ENCODE measurements at regions not wholly inside any gene's neighbourhood (a gene's known extent, or its start where the extent isn't known, plus 50 kb on each side); places are given as distances from the start of the nearest gene placed in this dataset.
"Not testable (repeated sequence)": the region's sequence is repeated elsewhere in the genome, so short reads cannot be mapped to it uniquely, and the experiment has no call there.

DNA sequence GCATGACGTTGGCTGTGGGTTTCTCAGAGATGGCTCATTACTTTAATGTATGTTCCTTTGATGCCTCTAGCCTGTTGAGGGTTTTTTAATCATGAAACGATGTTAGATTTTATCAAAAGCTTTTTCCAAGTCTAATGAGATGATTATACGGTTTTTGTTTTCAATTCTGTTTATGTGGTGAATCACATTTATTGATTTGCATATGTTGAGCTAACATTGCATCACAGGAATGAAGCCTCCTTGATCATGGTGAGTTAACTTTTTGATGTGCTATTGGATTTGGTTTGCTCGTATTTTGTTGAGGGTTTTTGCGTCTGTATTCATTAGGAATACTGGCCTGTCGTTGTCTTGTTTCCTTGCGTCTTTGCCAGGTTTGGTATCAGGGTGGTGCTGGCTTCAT is 52.3 kb upstream of the PTPN12 start:
- DNase-seq (ENCODE audit: low spot score): no peak

DNA sequence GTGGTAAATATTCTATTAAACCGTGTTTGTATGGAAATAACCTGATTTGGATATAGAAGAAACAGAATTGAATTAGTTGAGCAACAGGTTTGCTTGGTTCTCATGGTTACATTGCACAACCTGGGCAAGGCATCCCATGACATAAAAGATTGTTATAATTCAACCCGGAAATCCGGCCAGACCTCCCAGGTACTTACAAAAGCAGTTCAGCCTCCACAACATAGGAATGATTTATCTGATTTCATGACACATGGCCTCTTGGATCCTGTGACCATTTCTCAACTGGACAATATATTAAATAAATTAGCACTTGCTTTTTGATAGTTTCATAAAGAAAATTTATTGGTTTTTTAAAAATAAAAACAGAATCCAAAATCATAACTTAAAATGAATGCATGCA is 55.1 kb upstream of the PTPN12 start:
- no peak for DNase-seq (ENCODE audit: low spot score)

DNA sequence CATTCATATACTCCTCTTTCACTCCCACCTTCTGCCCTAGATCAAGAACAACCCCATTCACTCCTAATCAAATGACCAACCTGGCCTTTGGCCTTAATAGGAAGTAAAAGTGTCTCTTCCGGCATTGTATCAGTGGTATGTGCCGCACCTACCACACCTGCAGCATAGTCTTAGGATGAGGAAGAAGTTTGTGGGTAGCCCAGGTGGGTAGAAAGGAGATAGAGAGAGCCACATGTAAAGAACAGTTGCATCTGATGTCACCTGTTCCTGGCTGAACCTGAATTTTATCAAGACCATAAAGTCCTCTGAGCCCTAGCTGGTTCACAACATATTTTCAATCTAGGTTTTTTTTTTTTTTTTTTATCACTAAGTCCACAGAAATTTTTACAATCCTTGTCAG is 55.5 kb upstream of the PTPN12 start:
- no peak for DNase-seq (ENCODE audit: low spot score)

DNA sequence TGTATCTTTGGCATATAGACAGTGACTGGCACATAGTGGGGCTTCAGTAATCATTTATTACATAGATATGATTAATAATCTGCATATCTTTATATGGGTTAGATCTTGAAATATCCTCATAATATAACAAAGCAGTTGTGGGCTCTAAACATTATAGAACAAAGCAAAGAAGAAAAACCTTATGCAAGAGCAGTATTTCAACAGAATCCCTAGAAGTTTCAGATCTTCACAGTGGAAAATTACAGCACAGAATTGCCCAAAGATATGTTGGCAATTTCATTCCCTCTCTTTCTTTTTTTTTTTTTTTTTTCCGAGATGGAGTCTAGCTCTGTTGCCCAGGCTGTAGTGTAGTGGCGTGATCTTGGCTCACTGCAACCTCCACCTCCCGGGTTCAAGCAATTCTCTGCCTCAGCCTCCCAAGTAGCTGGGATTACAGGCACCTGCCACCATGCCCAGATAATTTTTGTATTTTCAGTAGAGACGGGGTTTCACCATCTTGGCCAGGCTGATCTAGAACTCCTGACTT is 56.9 kb upstream of the PTPN12 start:
- not testable (repeated sequence) for DNase-seq (ENCODE audit: low spot score)

DNA sequence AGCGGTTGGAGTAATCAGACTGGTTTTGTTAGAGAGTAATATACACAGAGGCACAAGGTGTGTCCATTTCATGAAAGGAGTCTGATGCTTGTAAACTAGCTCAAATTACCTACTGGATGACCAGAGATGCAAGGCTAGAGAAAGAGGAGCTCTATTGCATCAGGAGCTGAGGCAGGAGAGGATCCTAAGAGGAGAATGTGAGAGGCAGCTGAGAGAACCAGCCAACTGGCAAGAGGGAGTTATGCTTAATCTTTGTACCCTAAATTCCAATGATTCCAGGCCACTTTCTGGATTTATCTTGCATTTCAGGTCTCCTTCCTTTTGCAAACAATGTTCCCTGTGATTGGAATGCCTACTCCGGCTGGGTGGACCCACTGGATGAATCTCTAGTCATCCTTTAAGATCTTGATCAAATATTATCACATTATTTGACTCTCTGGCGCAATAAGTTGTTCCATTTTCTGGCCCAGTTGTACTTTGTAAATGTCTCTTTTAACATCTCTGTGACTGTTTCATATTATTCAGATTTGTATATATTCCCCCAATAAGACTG is 57.5 kb upstream of the PTPN12 start:
- no peak for DNase-seq (ENCODE audit: low spot score)

DNA sequence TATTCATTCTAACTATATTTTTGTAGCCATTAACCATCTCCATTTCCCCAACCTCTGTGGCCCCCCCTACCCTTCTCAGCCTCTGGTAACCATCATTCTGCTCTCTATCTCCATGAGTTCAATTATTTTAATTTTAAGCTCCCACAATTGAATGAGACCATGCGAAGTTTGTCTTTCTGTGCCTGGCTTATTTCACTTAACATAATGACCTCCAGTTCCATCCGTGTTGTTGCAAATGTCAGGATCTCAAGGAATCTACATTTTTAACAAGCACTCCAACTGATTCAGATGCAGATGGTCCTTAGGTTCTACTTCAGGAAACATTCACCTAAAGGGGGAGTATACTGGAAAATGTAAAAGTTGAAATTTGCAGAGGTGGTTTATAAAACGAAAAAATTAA is 60.2 kb upstream of the PTPN12 start:
- no peak for DNase-seq (ENCODE audit: low spot score)

DNA sequence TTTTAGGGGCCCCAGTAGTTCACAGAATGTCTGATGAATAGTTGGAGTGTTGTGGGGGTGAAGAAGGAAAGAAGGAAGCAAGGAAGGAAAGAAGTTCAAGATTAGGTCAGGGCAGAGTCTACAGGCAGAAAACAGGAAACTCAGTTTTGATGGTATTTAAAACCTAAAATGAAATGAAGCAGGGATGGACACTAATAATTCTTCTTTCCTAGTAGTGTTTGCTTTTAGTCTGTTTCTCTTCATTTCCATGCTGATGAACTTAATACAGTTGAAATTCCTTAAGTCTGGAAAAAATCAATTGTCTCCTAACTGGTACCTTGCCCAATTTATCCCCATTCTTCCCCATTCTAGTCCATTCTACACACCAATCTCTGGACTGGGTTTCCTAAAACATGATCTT is 59.0 kb upstream of the GSAP start:
- no peak for DNase-seq (ENCODE audit: low spot score)

DNA sequence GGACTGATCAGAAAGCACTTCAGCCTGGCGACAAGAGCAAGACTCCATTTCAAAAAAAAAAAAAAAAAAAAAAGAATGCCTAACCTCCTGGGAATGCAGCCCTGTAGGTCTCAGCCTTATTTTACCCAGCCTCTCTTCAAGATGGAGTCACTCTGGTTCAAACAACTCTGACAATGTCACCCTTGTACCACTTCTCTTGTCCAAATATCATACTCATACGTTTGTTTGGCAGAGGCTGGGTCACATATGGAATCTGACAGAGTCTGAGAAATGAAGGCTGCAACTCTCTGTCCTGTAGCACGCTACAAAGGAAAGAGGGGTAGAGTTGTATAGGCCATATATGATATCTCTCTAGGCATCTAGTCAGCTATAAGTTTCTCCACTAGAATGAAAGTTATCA is 58.6 kb upstream of the GSAP start:
- no peak for DNase-seq (ENCODE audit: low spot score)

DNA sequence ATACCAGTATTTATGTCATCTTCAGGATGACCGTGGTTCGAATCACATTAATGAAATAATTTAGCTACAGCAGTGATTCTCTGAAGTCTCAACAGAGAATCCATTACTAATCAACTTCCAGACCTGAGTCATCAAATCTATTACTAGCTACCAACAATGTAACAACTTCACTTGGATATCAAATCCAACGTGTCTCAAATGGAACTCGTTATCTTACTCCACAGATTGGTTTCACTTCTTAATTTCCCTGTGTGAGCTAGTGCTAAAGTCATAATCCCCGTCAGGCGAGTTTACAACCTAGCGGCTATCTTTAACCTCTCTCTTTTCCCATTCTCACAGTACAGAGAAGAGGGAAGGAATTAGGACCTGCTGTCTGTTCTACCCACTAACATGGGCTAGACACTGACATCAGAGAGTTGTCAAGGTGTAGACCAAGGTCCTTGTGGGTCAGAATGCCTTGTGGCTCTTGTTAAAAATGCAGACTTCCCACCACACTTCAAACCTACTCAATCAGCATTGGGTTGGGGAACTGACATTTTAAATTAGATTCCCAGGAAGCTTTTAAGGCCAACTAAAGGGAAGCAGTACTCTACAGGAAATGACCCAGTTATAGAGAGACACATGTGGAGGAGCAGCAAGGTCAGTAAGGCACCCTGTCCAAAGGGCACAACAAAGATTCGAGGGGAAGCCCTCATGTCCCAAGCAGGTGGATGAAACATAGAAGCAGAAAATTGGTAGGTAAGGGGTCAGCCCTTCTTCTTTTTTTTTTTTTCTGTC is 57.3 kb upstream of the GSAP start:
- DNase-seq (ENCODE audit: low spot score): no peak

DNA sequence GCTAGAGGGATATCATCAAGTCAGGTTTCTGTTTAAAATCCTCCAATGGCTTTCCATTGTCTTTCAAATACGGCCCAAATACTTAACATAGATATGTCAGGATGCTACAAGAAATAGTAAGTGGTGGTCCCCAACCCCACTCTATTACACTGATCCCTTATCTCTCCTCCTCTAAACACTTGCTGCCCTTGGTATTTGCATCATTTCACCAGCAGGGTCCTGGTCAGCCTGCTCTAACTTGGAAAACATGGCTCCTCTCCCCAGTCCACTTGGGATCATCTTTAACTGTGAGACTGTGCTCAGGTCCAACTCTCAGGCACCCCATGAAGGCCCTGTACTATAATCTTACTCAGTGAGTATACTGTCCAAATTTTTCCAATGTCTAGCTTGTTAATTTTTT is 53.8 kb upstream of the GSAP start:
- DNase-seq (ENCODE audit: low spot score): no peak

DNA sequence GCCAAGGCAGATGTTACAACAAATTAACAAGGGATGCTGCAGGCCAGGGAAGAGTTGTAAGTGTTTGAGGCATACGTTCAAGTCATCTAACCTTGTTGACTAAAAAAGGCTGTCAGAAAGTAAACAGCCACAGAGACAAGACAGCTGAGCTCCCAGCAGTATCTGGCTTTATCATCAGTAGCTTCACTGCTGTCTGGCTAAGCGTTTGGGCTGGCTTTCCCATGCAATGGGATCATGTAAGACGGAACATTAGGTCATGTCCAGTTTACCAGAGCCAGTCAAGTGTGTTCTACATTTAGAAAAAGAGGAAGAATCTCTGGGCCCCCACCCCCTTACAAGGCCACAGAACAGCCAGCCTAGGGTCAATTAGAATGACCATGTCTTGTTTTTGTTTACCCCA is 51.3 kb upstream of the GSAP start:
- DNase-seq (ENCODE audit: low spot score): peak; percentile 24

DNA sequence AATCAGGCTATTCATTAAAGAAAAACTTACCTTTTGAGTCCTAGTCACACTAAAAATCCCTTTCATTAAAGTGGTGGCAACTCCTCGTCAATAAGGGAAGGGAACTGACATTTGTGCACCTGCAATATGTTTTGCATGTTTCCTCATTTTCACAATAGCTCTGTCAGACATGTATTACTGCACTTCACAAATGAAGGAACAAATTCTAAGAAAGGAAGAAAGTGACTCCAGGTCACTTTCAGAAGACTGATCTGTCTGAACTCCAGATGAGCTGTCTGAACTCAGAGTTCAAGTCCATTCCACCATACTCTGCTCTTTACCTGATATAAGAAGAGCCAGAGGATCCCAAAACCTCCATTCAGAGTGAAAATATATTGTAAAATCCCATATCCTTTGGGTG is 50.3 kb upstream of the GSAP start:
- DNase-seq (ENCODE audit: low spot score): no peak
